Activated CD8-positive, alpha-beta T cell treated with anti-CD3 and anti-CD28 coated beads, Interleukin-2, amount 10 ng/mL, durations not matched to agents 7 days and 5 days (primary cell): ENCODE measurements at regions not wholly inside any gene's neighbourhood (a gene's known extent, or its start where the extent isn't known, plus 50 kb on each side); places are given as distances from the start of the nearest gene placed in this dataset.

ENCODE experiments used
- ATAC-seq: fragments of 150-1000 bp; cut with Tn5 transposase; one replicate; pipeline ENCODE4 v1.10.0; 2021; ENCODE audit warnings: moderate library complexity
- CTCF ChIA-PET: fragments of 350-600 bp; sonication (Branson Sonifier 250); formaldehyde crosslinking; loops from one replicate; lab custom pipeline; 2021; ENCODE audit warnings: antibody characterized with exemption; lab: Charles Lee
- POLR2A ChIA-PET: fragments of 350-600 bp; sonication (Branson Sonifier 250); formaldehyde crosslinking; loops from one replicate; lab custom pipeline; 2021; ENCODE audit warnings: antibody characterized with exemption; lab: Charles Lee
- DNase-seq: peaks from one replicate; pipeline ENCODE4 v3.0.0-alpha.2; 2020
- H3K27ac Mint-ChIP-seq: one replicate; pipeline ENCODE4 v1.8.0; 2021; ENCODE audit warnings: mild to moderate bottlenecking, mixed read lengths
- H3K27me3 Mint-ChIP-seq: one replicate; pipeline ENCODE4 v1.8.0; 2021; ENCODE audit warnings: low read depth, mixed read lengths
- H3K36me3 Mint-ChIP-seq: one replicate; pipeline ENCODE4 v1.8.0; 2021; ENCODE audit warnings: low read depth, mixed read lengths
- H3K4me1 Mint-ChIP-seq: one replicate; pipeline ENCODE4 v1.8.0; 2021; ENCODE audit warnings: low read depth, mixed read lengths
- H3K4me3 Mint-ChIP-seq: one replicate; pipeline ENCODE4 v1.8.0; 2021; ENCODE audit warnings: mild to moderate bottlenecking, mixed read lengths
- H3K9me3 Mint-ChIP-seq: one replicate; pipeline ENCODE4 v1.8.0; 2022; ENCODE audit warnings: mixed read lengths; ENCODE audit not compliant: insufficient read depth

GRCh38 chr13:40863723-40864122 lies 74.3 kb downstream of the SLC25A15 start:
- Mint-ChIP-seq H3K36me3 (no peaks in the 10 kb centered on the region), H3K4me1 (no peaks in the 10 kb centered on the region), H3K27me3 (no peaks in the 10 kb centered on the region), H3K4me3 (no peak overlapping the region), H3K9me3 (peaks cover 7% of the 10 kb centered on the region), H3K27ac (no peak overlapping the region)
- CTCF ChIA-PET = no interaction called here
- POLR2A ChIA-PET = no interaction called here
- no peak for DNase-seq
- no peak for ATAC-seq

GRCh38 chr13:40874138-40874779 lies 84.8 kb downstream of the SLC25A15 start:
- Mint-ChIP-seq H3K9me3 (peaks cover 35% of the 10 kb centered on the region), H3K27ac (no peak overlapping the region), H3K27me3 (no peaks in the 10 kb centered on the region), H3K4me3 (no peak overlapping the region), H3K4me1 (no peaks in the 10 kb centered on the region), H3K36me3 (peaks cover 68% of the 10 kb centered on the region)
- CTCF ChIA-PET = no interaction called here
- POLR2A ChIA-PET = no interaction called here
- DNase-seq (no peak), ATAC-seq (no peak)

- DNase-seq = no peak
- H3K9me3 Mint-ChIP-seq = peaks cover 35% of the 10 kb centered on the region
- no peak overlapping the region for H3K27ac Mint-ChIP-seq
- no peak overlapping the region for H3K4me3 Mint-ChIP-seq
- no peaks in the 10 kb centered on the region for H3K27me3 Mint-ChIP-seq
- H3K4me1 Mint-ChIP-seq = no peaks in the 10 kb centered on the region
- H3K36me3 Mint-ChIP-seq = peaks cover 76% of the 10 kb centered on the region
- ChIA-PET POLR2A (no interaction called here), CTCF (no interaction called here)
- no peak for ATAC-seq
These were observed 85.6 kb downstream of the SLC25A15 start for GRCh38 chr13:40875044-40875443.

- Mint-ChIP-seq H3K4me1 (peaks cover 2% of the 10 kb centered on the region), H3K4me3 (no peak overlapping the region), H3K27me3 (no peaks in the 10 kb centered on the region), H3K36me3 (peaks cover 77% of the 10 kb centered on the region), H3K27ac (no peak overlapping the region), H3K9me3 (peaks cover 39% of the 10 kb centered on the region)
- ATAC-seq = no peak
- ChIA-PET CTCF (no interaction called here), POLR2A (no interaction called here)
- DNase-seq = no peak
These were observed 86.2 kb downstream of the SLC25A15 start for GRCh38 chr13:40875583-40875982.

GRCh38 chr13:40876020-40876738 lies 86.8 kb downstream of the SLC25A15 start:
- H3K4me1 Mint-ChIP-seq = peaks cover 2% of the 10 kb centered on the region
- H3K27ac Mint-ChIP-seq = no peak overlapping the region
- DNase-seq (no peak), ATAC-seq (no peak)
- H3K27me3 Mint-ChIP-seq = no peaks in the 10 kb centered on the region
- H3K36me3 Mint-ChIP-seq = peaks cover 83% of the 10 kb centered on the region
- no peak overlapping the region for H3K4me3 Mint-ChIP-seq
- POLR2A ChIA-PET = no interaction called here
- CTCF ChIA-PET = interaction anchor here (1.5 kb wide), 1 partner anchor 12 kb away, joined by 4 read pairs; no protein-coding TSS in a partner anchor
- H3K9me3 Mint-ChIP-seq = peaks cover 40% of the 10 kb centered on the region

GRCh38 chr13:40878321-40878720 lies 88.9 kb downstream of the SLC25A15 start:
- H3K9me3 Mint-ChIP-seq = peaks cover 32% of the 10 kb centered on the region
- H3K27ac Mint-ChIP-seq = no peak overlapping the region
- no peak overlapping the region for H3K4me3 Mint-ChIP-seq
- no peaks in the 10 kb centered on the region for H3K27me3 Mint-ChIP-seq
- POLR2A ChIA-PET = no interaction called here
- peaks cover 73% of the 10 kb centered on the region for H3K36me3 Mint-ChIP-seq
- peaks cover 17% of the 10 kb centered on the region for H3K4me1 Mint-ChIP-seq
- DNase-seq (no peak), ATAC-seq (no peak)
- CTCF ChIA-PET = no interaction called here

GRCh38 chr13:40878823-40879222 lies 89.4 kb downstream of the SLC25A15 start:
- H3K4me1 Mint-ChIP-seq = peaks cover 17% of the 10 kb centered on the region
- H3K36me3 Mint-ChIP-seq = peaks cover 69% of the 10 kb centered on the region
- no peak for DNase-seq
- no peak overlapping the region for H3K4me3 Mint-ChIP-seq
- ChIA-PET CTCF (no interaction called here), POLR2A (no interaction called here)
- no peak for ATAC-seq
- H3K27ac Mint-ChIP-seq = no peak overlapping the region
- H3K9me3 Mint-ChIP-seq = peaks cover 27% of the 10 kb centered on the region
- H3K27me3 Mint-ChIP-seq = no peaks in the 10 kb centered on the region
